ENCODE measurements at regions not wholly inside any gene's neighbourhood (a gene's known extent, or its start where the extent isn't known, plus 50 kb on each side); places are given as distances from the start of the nearest gene placed in this dataset.

DNA sequence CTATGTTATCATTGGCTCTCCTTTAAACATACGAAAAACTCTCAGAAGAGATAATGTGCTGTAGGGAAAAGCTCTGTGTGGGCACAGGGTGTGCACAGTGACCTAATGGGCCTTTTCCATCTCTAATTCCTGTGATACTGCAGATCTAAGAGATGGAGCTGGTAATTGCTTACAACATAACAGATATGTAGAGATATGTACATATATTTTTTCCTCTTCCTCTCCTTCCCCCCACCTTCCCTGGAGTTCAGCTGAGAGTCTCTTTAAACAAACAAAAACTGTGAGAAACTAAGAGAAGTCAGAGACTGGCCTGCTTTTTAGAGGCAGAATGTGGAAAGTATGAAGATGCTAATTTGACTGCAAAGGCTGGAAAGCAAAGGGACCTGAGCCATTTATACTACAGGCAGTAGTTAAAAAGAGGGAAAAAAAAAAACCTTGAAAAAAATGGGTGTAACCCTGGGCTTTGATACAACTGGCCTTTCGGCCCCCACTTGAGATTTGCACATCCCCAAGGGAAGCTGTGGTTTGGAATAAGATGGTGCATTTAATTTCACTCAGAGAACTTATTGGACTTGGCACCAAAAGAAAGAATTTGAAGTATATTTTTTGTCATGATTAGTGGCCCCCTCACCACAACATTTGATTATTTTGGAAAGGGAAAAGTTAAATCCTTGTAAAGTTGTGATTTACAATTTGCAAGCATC lies 502.2 kb upstream of the ZEB2 start:
- H3K4me1 Mint-ChIP-seq: peaks cover 13 to 15% of the 10 kb centered on the region in 2 experiments
- no peak overlapping the region for H2BK15ac ChIP-seq (ENCODE audit: low read depth, low read length)
- H2BK5ac ChIP-seq (ENCODE audit: insufficient read length, low read length): no peak overlapping the region
- no peak overlapping the region for H4K5ac ChIP-seq (ENCODE audit: insufficient read length, low read depth, low read length)
- no peak overlapping the region for H3K27ac ChIP-seq (ENCODE audit: insufficient read length, low read depth, low read length)
- no peak overlapping the region for H3K23ac ChIP-seq (ENCODE audit: insufficient read length, low read depth, low read length)
- H2AK5ac ChIP-seq (ENCODE audit: insufficient read length, low read length): no peak overlapping the region
- no peaks in the 10 kb centered on the region for H3K27me3 Mint-ChIP-seq (ENCODE audit: low read depth)
- no peak overlapping the region for H4K8ac ChIP-seq (replicated peaks; ENCODE audit: insufficient read length, low read depth, low read length)
- no peak overlapping the region for H2BK20ac ChIP-seq (ENCODE audit: low read depth, low read length, poor library complexity, severe bottlenecking)
- no peaks in the 10 kb centered on the region for H3K9me3 Mint-ChIP-seq
- no peaks in the 10 kb centered on the region for H4K20me1 ChIP-seq (ENCODE audit: control insufficient read depth, insufficient read depth, insufficient read length)
- H3K56ac ChIP-seq (ENCODE audit: insufficient read length, low read depth, low read length): no peak overlapping the region
- H3K18ac ChIP-seq (ENCODE audit: insufficient read length, low read depth, low read length): no peak overlapping the region
- H3K4me3 Mint-ChIP-seq: no peak overlapping the region
- H3K4me1 ChIP-seq (ENCODE audit: insufficient read depth, low read length): no peaks in the 10 kb centered on the region; the same call in 1 of the 2 replicates
- no peak overlapping the region for H2BK12ac ChIP-seq (ENCODE audit: insufficient read length, low read depth, low read length)
- no peak overlapping the region for H3K9ac ChIP-seq (ENCODE audit: extremely low read depth, insufficient read length, low read length)
- H3K14ac ChIP-seq (ENCODE audit: insufficient read depth, low read length): no peak overlapping the region
- DNase-seq: no peak
- no peak overlapping the region for H3K4ac ChIP-seq (ENCODE audit: low read depth, low read length)
- no peak overlapping the region for H2BK120ac ChIP-seq (ENCODE audit: low read depth, low read length, poor library complexity, severe bottlenecking)
- no peaks in the 10 kb centered on the region for H3K27me3 ChIP-seq (ENCODE audit: insufficient read depth, low read length)
- H3K79me2 ChIP-seq (ENCODE audit: insufficient read depth, low read length): no peaks in the 10 kb centered on the region
- no peaks in the 10 kb centered on the region for H3K79me1 ChIP-seq (ENCODE audit: insufficient read depth, low read depth, low read length, poor library complexity, severe bottlenecking)
- no peak overlapping the region for H2AFZ ChIP-seq (ENCODE audit: low read length)
- no peak overlapping the region for H3T11ph ChIP-seq (ENCODE audit: low read length)
- H3K27ac Mint-ChIP-seq: no peak overlapping the region
- TF ChIP-seq, protein P1, sequence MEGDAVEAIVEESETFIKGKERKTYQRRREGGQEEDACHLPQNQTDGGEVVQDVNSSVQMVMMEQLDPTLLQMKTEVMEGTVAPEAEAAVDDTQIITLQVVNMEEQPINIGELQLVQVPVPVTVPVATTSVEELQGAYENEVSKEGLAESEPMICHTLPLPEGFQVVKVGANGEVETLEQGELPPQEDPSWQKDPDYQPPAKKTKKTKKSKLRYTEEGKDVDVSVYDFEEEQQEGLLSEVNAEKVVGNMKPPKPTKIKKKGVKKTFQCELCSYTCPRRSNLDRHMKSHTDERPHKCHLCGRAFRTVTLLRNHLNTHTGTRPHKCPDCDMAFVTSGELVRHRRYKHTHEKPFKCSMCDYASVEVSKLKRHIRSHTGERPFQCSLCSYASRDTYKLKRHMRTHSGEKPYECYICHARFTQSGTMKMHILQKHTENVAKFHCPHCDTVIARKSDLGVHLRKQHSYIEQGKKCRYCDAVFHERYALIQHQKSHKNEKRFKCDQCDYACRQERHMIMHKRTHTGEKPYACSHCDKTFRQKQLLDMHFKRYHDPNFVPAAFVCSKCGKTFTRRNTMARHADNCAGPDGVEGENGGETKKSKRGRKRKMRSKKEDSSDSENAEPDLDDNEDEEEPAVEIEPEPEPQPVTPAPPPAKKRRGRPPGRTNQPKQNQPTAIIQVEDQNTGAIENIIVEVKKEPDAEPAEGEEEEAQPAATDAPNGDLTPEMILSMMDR (conservative IDR thresholded peaks at IDR 0.05): no peak
- H3K36me3 Mint-ChIP-seq (ENCODE audit: insufficient read depth in 1 of 3, low read depth in 3 of 3): no peaks in the 10 kb centered on the region
- H3K4me2 ChIP-seq (ENCODE audit: insufficient read depth, insufficient read length, low read length): no peak overlapping the region
- no peaks in the 10 kb centered on the region for H3K23me2 ChIP-seq (ENCODE audit: insufficient read length, low read depth, low read length, poor library complexity, severe bottlenecking)
- no CpG with 5 or more reads among the region's 2 CpGs for WGBS (ENCODE audit: extremely low coverage, insufficient read length, low lambda C conversion rate)
- H4K91ac ChIP-seq (ENCODE audit: insufficient read length, low read depth, low read length): no peak overlapping the region
- no peaks in the 10 kb centered on the region for H3K9me3 ChIP-seq (ENCODE audit: control insufficient read depth, low read depth, low read length)
